ENCODE measurements at regions not wholly inside any gene's neighbourhood (a gene's known extent, or its start where the extent isn't known, plus 50 kb on each side); places are given as distances from the start of the nearest gene placed in this dataset.

- Mint-ChIP-seq H3K4me1 (no peaks in the 10 kb centered on the region), H3K36me3 (ENCODE audit: insufficient read depth in 1 of 3, low read depth in 3 of 3) (no peaks in the 10 kb centered on the region), H3K27me3 (ENCODE audit: low read depth) (no peaks in the 10 kb centered on the region), H3K27ac (peak overlapping the region in 1 of 3 experiments; percentile 14; a peak in 2 of 7 replicates), H3K4me3 (no peak overlapping the region), H3K9me3 (no peaks in the 10 kb centered on the region)
- Histone ChIP-seq H2AK5ac (ENCODE audit: insufficient read length, low read length) (no peak overlapping the region), H3K23ac (ENCODE audit: insufficient read length, low read depth, low read length) (no peak overlapping the region), H3K79me2 (ENCODE audit: insufficient read depth, low read length) (no peaks in the 10 kb centered on the region), H4K20me1 (ENCODE audit: control insufficient read depth, insufficient read depth, insufficient read length) (no peaks in the 10 kb centered on the region), H3K4ac (ENCODE audit: low read depth, low read length) (no peak overlapping the region), H3K18ac (ENCODE audit: insufficient read length, low read depth, low read length) (no peak overlapping the region), H3K27me3 (ENCODE audit: insufficient read depth, low read length) (no peaks in the 10 kb centered on the region), H3K23me2 (ENCODE audit: insufficient read length, low read depth, low read length, poor library complexity, severe bottlenecking) (no peaks in the 10 kb centered on the region), H3K4me2 (ENCODE audit: insufficient read depth, insufficient read length, low read length) (no peak overlapping the region), H3K14ac (ENCODE audit: insufficient read depth, low read length) (no peak overlapping the region), H3K79me1 (ENCODE audit: insufficient read depth, low read depth, low read length, poor library complexity, severe bottlenecking) (no peaks in the 10 kb centered on the region), H2AFZ (ENCODE audit: low read length) (no peak overlapping the region), H4K5ac (ENCODE audit: insufficient read length, low read depth, low read length) (no peak overlapping the region), H2BK12ac (ENCODE audit: insufficient read length, low read depth, low read length) (no peak overlapping the region), H4K91ac (ENCODE audit: insufficient read length, low read depth, low read length) (no peak overlapping the region), H3K4me1 (ENCODE audit: insufficient read depth, low read length) (no peaks in the 10 kb centered on the region), H2BK15ac (ENCODE audit: low read depth, low read length) (no peak overlapping the region), H3T11ph (ENCODE audit: low read length) (no peak overlapping the region), H3K56ac (ENCODE audit: insufficient read length, low read depth, low read length) (no peak overlapping the region), H3K9ac (ENCODE audit: extremely low read depth, insufficient read length, low read length) (no peak overlapping the region), H4K8ac (replicated peaks; ENCODE audit: insufficient read length, low read depth, low read length) (no peak overlapping the region), H3K27ac (ENCODE audit: insufficient read length, low read depth, low read length) (no peak overlapping the region), H2BK5ac (ENCODE audit: insufficient read length, low read length) (no peak overlapping the region), H2BK20ac (ENCODE audit: low read depth, low read length, poor library complexity, severe bottlenecking) (no peak overlapping the region), H3K9me3 (ENCODE audit: control insufficient read depth, low read depth, low read length) (no peaks in the 10 kb centered on the region), H2BK120ac (ENCODE audit: low read depth, low read length, poor library complexity, severe bottlenecking) (no peak overlapping the region)
- no CpG with 5 or more reads among the region's 1 CpG for WGBS (ENCODE audit: extremely low coverage, insufficient read length, low lambda C conversion rate)
- DNase-seq = no peak
- TF ChIP-seq CTCF (conservative IDR thresholded peaks at IDR 0.05) = no peak
Measured at GRCh38 chr7:93717217-93717900, 142.8 kb upstream of the CALCR start.

Data from H9 (cell line).